Vagina (tissue), 2 donors: ENCODE measurements at regions not wholly inside any gene's neighbourhood (a gene's known extent, or its start where the extent isn't known, plus 50 kb on each side); places are given as distances from the start of the nearest gene placed in this dataset.

Experiments used
- DNase-seq, 2 donors: peaks; one replicate each; pipeline ENCODE4 v3.0.0-alpha.2; 2017; ENCODE audit errors: extremely low spot score in 2 of 2
- H3K27ac ChIP-seq: fragments of 200-600 bp; sonication (generic); one replicate; pipeline ENCODE4 v1.5.1; 2019
- H3K27me3 ChIP-seq: fragments of 200-600 bp; sonication (generic); one replicate; pipeline ENCODE4 v1.5.1; 2019
- H3K36me3 ChIP-seq, 2 donors: fragments of 200-600 bp; sonication (generic); one replicate each; pipeline ENCODE4 v1.5.1; 2017 to 2019
- H3K4me1 ChIP-seq: fragments of 200-600 bp; sonication (generic); one replicate; pipeline ENCODE4 v1.5.1; 2019
- H3K4me3 ChIP-seq, 2 donors: fragments of 200-600 bp; sonication (generic); 1 replicate in 1 of 2; 2 replicates in 1 of 2; pipeline ENCODE4 v1.5.1; 2016 to 2019
- H3K9me3 ChIP-seq: fragments of 200-600 bp; sonication (generic); one replicate; pipeline ENCODE4 v1.5.1; 2019
- CTCF ChIP-seq, 3 experiments: fragments of 450-650 bp in 2 of 3; fragments of 200-600 bp in 1 of 3; sonication (generic) in 1 of 3; IDR thresholded peaks; one replicate each; pipeline ENCODE4 v1.5.1; 2017 to 2019; ENCODE audit warnings: antibody characterized with exemption in 3 of 3, mild to moderate bottlenecking in 2 of 3, moderate library complexity in 2 of 3
- POLR2A ChIP-seq, 2 donors: fragments of 450-650 bp; IDR thresholded peaks; one replicate each; pipeline ENCODE4 v1.6.1; 2017; ENCODE audit warnings: antibody characterized with exemption in 2 of 2, mild to moderate bottlenecking in 2 of 2, moderate library complexity in 2 of 2
- POLR2AphosphoS5 ChIP-seq, 2 donors: sonication (generic); formaldehyde crosslinking; IDR thresholded peaks; one replicate each; pipeline ENCODE4 v1.9.0; 2017; ENCODE audit warnings: antibody characterized with exemption in 2 of 2, mild to moderate bottlenecking in 2 of 2, low read depth in 1 of 2; ENCODE audit not compliant: insufficient read depth in 1 of 2
- intact Hi-C: fragments of 100-400 bp; cut with DNase I; formaldehyde crosslinking; loops from one replicate; pipeline ENCODE4 v1.15.1; 2023

- TF ChIP-seq POLR2A (IDR thresholded peaks at IDR 0.05) (no peak), POLR2AphosphoS5 (IDR thresholded peaks at IDR 0.05; ENCODE audit: insufficient read depth in 1 of 2, low read depth in 1 of 2) (no peak), CTCF (IDR thresholded peaks at IDR 0.05) (no peak)
- no peak overlapping the region for H3K4me3 ChIP-seq
Observed at GRCh38 chr1:69058454-69058853, 509.3 kb upstream of the LRRC7 start.

DNA sequence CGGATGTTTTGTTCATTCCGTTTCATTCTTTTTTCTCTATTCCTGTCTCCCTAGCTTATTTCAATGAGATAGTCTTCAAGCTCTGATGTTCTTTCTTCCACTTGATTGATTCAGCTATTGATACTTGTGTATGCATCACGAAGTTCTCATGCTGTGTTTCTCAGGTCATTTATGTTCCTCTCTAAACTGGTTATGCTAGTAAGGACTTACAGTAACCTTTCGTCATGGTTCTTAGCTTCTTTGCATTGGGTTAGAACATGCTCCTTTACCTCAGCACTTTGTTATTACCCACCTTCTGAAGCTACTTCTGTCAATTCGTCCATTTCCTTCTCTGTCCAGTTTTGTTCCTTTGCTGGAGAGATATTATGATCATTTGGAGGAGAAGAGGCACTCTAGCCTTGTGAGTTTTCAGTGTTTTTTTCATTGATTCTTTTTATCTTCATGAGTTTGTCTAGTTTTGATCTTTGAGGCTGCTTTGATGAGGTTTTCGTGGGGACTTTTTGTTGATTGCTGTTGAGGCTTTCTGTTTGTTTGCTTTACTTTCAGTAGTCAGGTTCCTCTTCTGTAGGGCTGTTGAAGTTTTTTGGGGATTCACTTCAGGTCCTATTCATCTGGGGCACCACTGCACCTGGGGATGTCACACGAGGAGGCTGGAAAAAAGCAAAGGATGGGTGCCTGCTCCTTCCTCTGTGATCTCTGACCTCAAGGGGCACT, 496.9 kb upstream of the LRRC7 start:
- no peak for TF ChIP-seq CTCF (IDR thresholded peaks at IDR 0.05)
- no peak for TF ChIP-seq POLR2AphosphoS5 (IDR thresholded peaks at IDR 0.05; ENCODE audit: insufficient read depth in 1 of 2, low read depth in 1 of 2)
- H3K9me3 ChIP-seq, result no peaks in the 10 kb centered on the region
- DNase-seq, result no peak
- H3K27ac ChIP-seq, result no peak overlapping the region
- H3K4me3 ChIP-seq, result no peak overlapping the region
- intact Hi-C loops, result no loop called here
- no peaks in the 10 kb centered on the region for H3K36me3 ChIP-seq
- H3K4me1 ChIP-seq, result no peaks in the 10 kb centered on the region
- H3K27me3 ChIP-seq, result no peaks in the 10 kb centered on the region

More at GRCh38 chr1:69058454-69058853, 509.3 kb upstream of the LRRC7 start:
- Histone ChIP-seq H3K27ac (no peak overlapping the region), H3K9me3 (no peaks in the 10 kb centered on the region), H3K27me3 (no peaks in the 10 kb centered on the region), H3K36me3 (no peaks in the 10 kb centered on the region), H3K4me1 (no peaks in the 10 kb centered on the region)
- DNase-seq, result no peak
- intact Hi-C loops, result no loop called here

GRCh38 chr1:69073176-69073575, 494.5 kb upstream of the LRRC7 start:
- no peaks in the 10 kb centered on the region for H3K9me3 ChIP-seq
- no peaks in the 10 kb centered on the region for H3K27me3 ChIP-seq
- DNase-seq, result no peak
- TF ChIP-seq POLR2A (IDR thresholded peaks at IDR 0.05) (no peak), POLR2AphosphoS5 (IDR thresholded peaks at IDR 0.05; ENCODE audit: insufficient read depth in 1 of 2, low read depth in 1 of 2) (no peak), CTCF (IDR thresholded peaks at IDR 0.05) (no peak)
- H3K4me3 ChIP-seq, result no peak overlapping the region
- no peak overlapping the region for H3K27ac ChIP-seq
- H3K4me1 ChIP-seq, result no peaks in the 10 kb centered on the region
- intact Hi-C loops, result no loop called here
- no peaks in the 10 kb centered on the region for H3K36me3 ChIP-seq

- intact Hi-C loops, result no loop called here
- Histone ChIP-seq H3K4me3 (no peak overlapping the region), H3K9me3 (no peaks in the 10 kb centered on the region), H3K27ac (no peak overlapping the region), H3K4me1 (no peaks in the 10 kb centered on the region), H3K27me3 (no peaks in the 10 kb centered on the region), H3K36me3 (no peaks in the 10 kb centered on the region)
- TF ChIP-seq POLR2A (IDR thresholded peaks at IDR 0.05) (no peak), POLR2AphosphoS5 (IDR thresholded peaks at IDR 0.05; ENCODE audit: insufficient read depth in 1 of 2, low read depth in 1 of 2) (no peak), CTCF (IDR thresholded peaks at IDR 0.05) (no peak)
- no peak for DNase-seq
Observed at GRCh38 chr1:69076631-69077030, 491.1 kb upstream of the LRRC7 start.

DNA sequence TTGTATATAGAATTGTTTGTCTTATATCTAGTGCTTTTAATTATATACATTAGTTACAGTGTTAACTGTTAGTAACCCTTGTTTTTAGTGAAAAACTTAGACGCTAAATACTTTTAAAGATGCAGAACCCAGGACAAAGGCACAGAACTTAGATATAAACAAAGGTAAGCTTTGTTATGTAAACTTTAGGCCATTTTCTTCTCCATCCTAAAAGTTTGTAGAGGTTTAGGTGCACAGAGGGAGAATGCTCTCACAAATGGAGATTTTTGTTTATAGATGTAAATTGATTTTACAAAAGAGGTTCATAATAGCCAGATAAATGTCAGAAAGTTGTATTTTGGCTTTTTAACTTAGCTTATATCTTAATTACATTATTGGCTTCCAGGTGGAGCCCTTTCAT, 490.5 kb upstream of the LRRC7 start:
- Histone ChIP-seq H3K4me1 (no peaks in the 10 kb centered on the region), H3K36me3 (no peaks in the 10 kb centered on the region), H3K4me3 (no peak overlapping the region), H3K9me3 (no peaks in the 10 kb centered on the region), H3K27ac (no peak overlapping the region), H3K27me3 (no peaks in the 10 kb centered on the region)
- intact Hi-C loops, result no loop called here
- DNase-seq, result no peak
- no peak for TF ChIP-seq CTCF (IDR thresholded peaks at IDR 0.05)
- no peak for TF ChIP-seq POLR2AphosphoS5 (IDR thresholded peaks at IDR 0.05; ENCODE audit: insufficient read depth in 1 of 2, low read depth in 1 of 2)
- no peak for TF ChIP-seq POLR2A (IDR thresholded peaks at IDR 0.05)
